WTC11 (cell line): ENCODE measurements at regions not wholly inside any gene's neighbourhood (a gene's known extent, or its start where the extent isn't known, plus 50 kb on each side); places are given as distances from the start of the nearest gene placed in this dataset.

Source experiments
- ATAC-seq: fragments of 200-7000 bp; cut with Tn5 transposase; 2 replicates; pipeline ENCODE4 v1.10.0; 2021; ENCODE audit warnings: mild to moderate bottlenecking, moderate library complexity
- CTCF ChIA-PET: fragments of 300-600 bp; sonication (Branson Sonifier 250); formaldehyde crosslinking; loops from one replicate; lab custom pipeline; 2021; ENCODE audit warnings: antibody characterized with exemption; lab: Charles Lee
- POLR2A ChIA-PET: fragments of 350-600 bp; sonication (Branson Sonifier 250); formaldehyde crosslinking; loops from one replicate; lab custom pipeline; 2021; ENCODE audit warnings: antibody characterized with exemption; lab: Charles Lee
- DNase-seq: peaks from one replicate; pipeline ENCODE4 v3.0.0; 2021; ENCODE audit warnings: low spot score
- H3K27ac Mint-ChIP-seq: 2 replicates; pipeline ENCODE4 v1.8.0; 2021; ENCODE audit warnings: mixed read lengths
- H3K27me3 Mint-ChIP-seq: 2 replicates; pipeline ENCODE4 v1.8.0; 2021; ENCODE audit warnings: low read depth, mild to moderate bottlenecking, moderate library complexity, mixed read lengths
- H3K36me3 Mint-ChIP-seq: 2 replicates; pipeline ENCODE4 v1.8.0; 2021; ENCODE audit warnings: mixed read lengths
- H3K4me1 Mint-ChIP-seq: 2 replicates; pipeline ENCODE4 v1.8.0; 2022; ENCODE audit warnings: mixed read lengths
- H3K4me3 Mint-ChIP-seq: 2 replicates; pipeline ENCODE4 v1.8.0; 2021; ENCODE audit warnings: mild to moderate bottlenecking, moderate library complexity, mixed read lengths
- H3K9me3 Mint-ChIP-seq: 2 replicates; pipeline ENCODE4 v1.8.0; 2021; ENCODE audit warnings: mixed read lengths
- FOXP1 ChIP-seq: sonication (generic); formaldehyde crosslinking; IDR thresholded peaks from 2 replicates; pipeline ENCODE4 v1.8.0; 2022; ENCODE audit warnings: missing genetic modification reagents, mild to moderate bottlenecking, moderate library complexity, borderline replicate concordance
- IRF2 ChIP-seq: sonication (generic); formaldehyde crosslinking; IDR thresholded peaks from 2 replicates; pipeline ENCODE4 v1.8.0; 2022; ENCODE audit warnings: low read depth, missing genetic modification reagents, borderline replicate concordance
- NR3C1 ChIP-seq: sonication (generic); formaldehyde crosslinking; conservative IDR thresholded peaks from 2 replicates; pipeline ENCODE4 v1.8.1; 2023; ENCODE audit warnings: low read depth, mild to moderate bottlenecking, missing genetic modification reagents
- RORB ChIP-seq: fragments of 250-450 bp; sonication (Bioruptor Pico); IDR thresholded peaks from 2 replicates; pipeline ENCODE4 v1.9.0; 2021; ENCODE audit warnings: mild to moderate bottlenecking
- SOX15 ChIP-seq: fragments of 250-450 bp; sonication (Bioruptor Pico); IDR thresholded peaks from 2 replicates; pipeline ENCODE4 v1.9.0; 2021; ENCODE audit warnings: mild to moderate bottlenecking
- ZNF138 ChIP-seq: sonication (generic); formaldehyde crosslinking; conservative IDR thresholded peaks from 2 replicates; pipeline ENCODE4 v1.8.1; 2022; ENCODE audit warnings: mild to moderate bottlenecking, moderate library complexity, missing genetic modification reagents
- TF ChIP-seq, protein P1 (sequence below): sonication (generic); formaldehyde crosslinking; IDR thresholded peaks from 2 replicates; pipeline ENCODE4 v1.8.1; 2023; ENCODE audit warnings: mild to moderate bottlenecking, missing genetic modification reagents
- TF ChIP-seq, protein P2 (sequence below): sonication (generic); formaldehyde crosslinking; IDR thresholded peaks from 2 replicates; pipeline ENCODE4 v1.8.0; 2023; ENCODE audit warnings: missing genetic modification reagents
- TF ChIP-seq, protein P3 (sequence below): sonication (generic); formaldehyde crosslinking; IDR thresholded peaks from 2 replicates; pipeline ENCODE4 v1.8.0; 2023; ENCODE audit warnings: missing genetic modification reagents, mild to moderate bottlenecking, borderline replicate concordance
- TF ChIP-seq, protein P4 (sequence below): fragments of 250-450 bp; sonication (Bioruptor Pico); IDR thresholded peaks from 2 replicates; pipeline ENCODE4 v1.8.0; 2021; ENCODE audit warnings: mild to moderate bottlenecking
- TF ChIP-seq, protein P5 (sequence below): sonication (generic); formaldehyde crosslinking; IDR thresholded peaks from 2 replicates; pipeline ENCODE4 v1.8.1; 2023; ENCODE audit warnings: mild to moderate bottlenecking, missing genetic modification reagents, borderline replicate concordance
- TF ChIP-seq, protein P6 (sequence below): fragments of 250-450 bp; sonication (Bioruptor Pico); IDR thresholded peaks from 2 replicates; pipeline ENCODE4 v1.9.0; 2021; ENCODE audit warnings: mild to moderate bottlenecking

DNA sequence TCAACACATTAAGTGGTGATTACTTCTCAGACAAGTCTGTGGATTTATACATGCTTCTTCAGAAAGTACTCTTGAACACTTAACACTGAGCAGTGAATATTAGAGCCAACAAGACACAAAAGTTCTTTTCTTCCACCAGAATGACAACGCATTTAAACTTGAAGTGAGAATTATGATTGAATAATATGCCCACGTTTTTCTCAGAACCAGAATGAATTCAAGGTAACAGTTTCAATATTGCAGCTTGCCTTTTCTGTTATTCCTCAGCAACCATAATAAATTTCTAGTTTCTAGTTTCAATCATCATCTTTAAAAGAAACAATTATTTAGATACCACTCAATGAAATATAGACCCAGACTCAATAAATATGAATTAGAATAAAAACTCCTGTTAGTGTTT is 547.0 kb downstream of the NUP35 start:
- POLR2A ChIA-PET = no interaction called here
- no peaks in the 10 kb centered on the region for H3K36me3 Mint-ChIP-seq
- no peak for TF ChIP-seq FOXP1 (CRISPR knock-in tag)
- no peak for TF ChIP-seq NR3C1 (CRISPR knock-in tag)
- TF ChIP-seq ZNF138 (CRISPR knock-in tag) = no peak
- TF ChIP-seq, protein P1, sequence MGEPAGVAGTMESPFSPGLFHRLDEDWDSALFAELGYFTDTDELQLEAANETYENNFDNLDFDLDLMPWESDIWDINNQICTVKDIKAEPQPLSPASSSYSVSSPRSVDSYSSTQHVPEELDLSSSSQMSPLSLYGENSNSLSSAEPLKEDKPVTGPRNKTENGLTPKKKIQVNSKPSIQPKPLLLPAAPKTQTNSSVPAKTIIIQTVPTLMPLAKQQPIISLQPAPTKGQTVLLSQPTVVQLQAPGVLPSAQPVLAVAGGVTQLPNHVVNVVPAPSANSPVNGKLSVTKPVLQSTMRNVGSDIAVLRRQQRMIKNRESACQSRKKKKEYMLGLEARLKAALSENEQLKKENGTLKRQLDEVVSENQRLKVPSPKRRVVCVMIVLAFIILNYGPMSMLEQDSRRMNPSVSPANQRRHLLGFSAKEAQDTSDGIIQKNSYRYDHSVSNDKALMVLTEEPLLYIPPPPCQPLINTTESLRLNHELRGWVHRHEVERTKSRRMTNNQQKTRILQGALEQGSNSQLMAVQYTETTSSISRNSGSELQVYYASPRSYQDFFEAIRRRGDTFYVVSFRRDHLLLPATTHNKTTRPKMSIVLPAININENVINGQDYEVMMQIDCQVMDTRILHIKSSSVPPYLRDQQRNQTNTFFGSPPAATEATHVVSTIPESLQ (CRISPR knock-in tag) = no peak
- no peak for TF ChIP-seq SOX15 (CRISPR knock-in tag)
- TF ChIP-seq, protein P2, sequence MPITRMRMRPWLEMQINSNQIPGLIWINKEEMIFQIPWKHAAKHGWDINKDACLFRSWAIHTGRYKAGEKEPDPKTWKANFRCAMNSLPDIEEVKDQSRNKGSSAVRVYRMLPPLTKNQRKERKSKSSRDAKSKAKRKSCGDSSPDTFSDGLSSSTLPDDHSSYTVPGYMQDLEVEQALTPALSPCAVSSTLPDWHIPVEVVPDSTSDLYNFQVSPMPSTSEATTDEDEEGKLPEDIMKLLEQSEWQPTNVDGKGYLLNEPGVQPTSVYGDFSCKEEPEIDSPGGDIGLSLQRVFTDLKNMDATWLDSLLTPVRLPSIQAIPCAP (CRISPR knock-in tag) = no peak
- TF ChIP-seq RORB (CRISPR knock-in tag) = no peak
- TF ChIP-seq IRF2 (CRISPR knock-in tag) = no peak
- TF ChIP-seq, protein P3, sequence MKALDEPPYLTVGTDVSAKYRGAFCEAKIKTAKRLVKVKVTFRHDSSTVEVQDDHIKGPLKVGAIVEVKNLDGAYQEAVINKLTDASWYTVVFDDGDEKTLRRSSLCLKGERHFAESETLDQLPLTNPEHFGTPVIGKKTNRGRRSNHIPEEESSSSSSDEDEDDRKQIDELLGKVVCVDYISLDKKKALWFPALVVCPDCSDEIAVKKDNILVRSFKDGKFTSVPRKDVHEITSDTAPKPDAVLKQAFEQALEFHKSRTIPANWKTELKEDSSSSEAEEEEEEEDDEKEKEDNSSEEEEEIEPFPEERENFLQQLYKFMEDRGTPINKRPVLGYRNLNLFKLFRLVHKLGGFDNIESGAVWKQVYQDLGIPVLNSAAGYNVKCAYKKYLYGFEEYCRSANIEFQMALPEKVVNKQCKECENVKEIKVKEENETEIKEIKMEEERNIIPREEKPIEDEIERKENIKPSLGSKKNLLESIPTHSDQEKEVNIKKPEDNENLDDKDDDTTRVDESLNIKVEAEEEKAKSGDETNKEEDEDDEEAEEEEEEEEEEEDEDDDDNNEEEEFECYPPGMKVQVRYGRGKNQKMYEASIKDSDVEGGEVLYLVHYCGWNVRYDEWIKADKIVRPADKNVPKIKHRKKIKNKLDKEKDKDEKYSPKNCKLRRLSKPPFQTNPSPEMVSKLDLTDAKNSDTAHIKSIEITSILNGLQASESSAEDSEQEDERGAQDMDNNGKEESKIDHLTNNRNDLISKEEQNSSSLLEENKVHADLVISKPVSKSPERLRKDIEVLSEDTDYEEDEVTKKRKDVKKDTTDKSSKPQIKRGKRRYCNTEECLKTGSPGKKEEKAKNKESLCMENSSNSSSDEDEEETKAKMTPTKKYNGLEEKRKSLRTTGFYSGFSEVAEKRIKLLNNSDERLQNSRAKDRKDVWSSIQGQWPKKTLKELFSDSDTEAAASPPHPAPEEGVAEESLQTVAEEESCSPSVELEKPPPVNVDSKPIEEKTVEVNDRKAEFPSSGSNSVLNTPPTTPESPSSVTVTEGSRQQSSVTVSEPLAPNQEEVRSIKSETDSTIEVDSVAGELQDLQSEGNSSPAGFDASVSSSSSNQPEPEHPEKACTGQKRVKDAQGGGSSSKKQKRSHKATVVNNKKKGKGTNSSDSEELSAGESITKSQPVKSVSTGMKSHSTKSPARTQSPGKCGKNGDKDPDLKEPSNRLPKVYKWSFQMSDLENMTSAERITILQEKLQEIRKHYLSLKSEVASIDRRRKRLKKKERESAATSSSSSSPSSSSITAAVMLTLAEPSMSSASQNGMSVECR = no peak
- TF ChIP-seq, protein P4, sequence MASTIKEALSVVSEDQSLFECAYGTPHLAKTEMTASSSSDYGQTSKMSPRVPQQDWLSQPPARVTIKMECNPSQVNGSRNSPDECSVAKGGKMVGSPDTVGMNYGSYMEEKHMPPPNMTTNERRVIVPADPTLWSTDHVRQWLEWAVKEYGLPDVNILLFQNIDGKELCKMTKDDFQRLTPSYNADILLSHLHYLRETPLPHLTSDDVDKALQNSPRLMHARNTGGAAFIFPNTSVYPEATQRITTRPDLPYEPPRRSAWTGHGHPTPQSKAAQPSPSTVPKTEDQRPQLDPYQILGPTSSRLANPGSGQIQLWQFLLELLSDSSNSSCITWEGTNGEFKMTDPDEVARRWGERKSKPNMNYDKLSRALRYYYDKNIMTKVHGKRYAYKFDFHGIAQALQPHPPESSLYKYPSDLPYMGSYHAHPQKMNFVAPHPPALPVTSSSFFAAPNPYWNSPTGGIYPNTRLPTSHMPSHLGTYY (CRISPR knock-in tag) = no peak
- TF ChIP-seq, protein P5, sequence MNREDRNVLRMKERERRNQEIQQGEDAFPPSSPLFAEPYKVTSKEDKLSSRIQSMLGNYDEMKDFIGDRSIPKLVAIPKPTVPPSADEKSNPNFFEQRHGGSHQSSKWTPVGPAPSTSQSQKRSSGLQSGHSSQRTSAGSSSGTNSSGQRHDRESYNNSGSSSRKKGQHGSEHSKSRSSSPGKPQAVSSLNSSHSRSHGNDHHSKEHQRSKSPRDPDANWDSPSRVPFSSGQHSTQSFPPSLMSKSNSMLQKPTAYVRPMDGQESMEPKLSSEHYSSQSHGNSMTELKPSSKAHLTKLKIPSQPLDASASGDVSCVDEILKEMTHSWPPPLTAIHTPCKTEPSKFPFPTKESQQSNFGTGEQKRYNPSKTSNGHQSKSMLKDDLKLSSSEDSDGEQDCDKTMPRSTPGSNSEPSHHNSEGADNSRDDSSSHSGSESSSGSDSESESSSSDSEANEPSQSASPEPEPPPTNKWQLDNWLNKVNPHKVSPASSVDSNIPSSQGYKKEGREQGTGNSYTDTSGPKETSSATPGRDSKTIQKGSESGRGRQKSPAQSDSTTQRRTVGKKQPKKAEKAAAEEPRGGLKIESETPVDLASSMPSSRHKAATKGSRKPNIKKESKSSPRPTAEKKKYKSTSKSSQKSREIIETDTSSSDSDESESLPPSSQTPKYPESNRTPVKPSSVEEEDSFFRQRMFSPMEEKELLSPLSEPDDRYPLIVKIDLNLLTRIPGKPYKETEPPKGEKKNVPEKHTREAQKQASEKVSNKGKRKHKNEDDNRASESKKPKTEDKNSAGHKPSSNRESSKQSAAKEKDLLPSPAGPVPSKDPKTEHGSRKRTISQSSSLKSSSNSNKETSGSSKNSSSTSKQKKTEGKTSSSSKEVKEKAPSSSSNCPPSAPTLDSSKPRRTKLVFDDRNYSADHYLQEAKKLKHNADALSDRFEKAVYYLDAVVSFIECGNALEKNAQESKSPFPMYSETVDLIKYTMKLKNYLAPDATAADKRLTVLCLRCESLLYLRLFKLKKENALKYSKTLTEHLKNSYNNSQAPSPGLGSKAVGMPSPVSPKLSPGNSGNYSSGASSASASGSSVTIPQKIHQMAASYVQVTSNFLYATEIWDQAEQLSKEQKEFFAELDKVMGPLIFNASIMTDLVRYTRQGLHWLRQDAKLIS (CRISPR knock-in tag) = no peak
- peaks cover 28% of the 10 kb centered on the region for H3K27me3 Mint-ChIP-seq
- H3K4me1 Mint-ChIP-seq = peaks cover 10% of the 10 kb centered on the region
- H3K9me3 Mint-ChIP-seq = no peaks in the 10 kb centered on the region
- CTCF ChIA-PET = no interaction called here
- H3K27ac Mint-ChIP-seq = no peak overlapping the region
- ATAC-seq (no peak), DNase-seq (no peak)
- no peak overlapping the region for H3K4me3 Mint-ChIP-seq

DNA sequence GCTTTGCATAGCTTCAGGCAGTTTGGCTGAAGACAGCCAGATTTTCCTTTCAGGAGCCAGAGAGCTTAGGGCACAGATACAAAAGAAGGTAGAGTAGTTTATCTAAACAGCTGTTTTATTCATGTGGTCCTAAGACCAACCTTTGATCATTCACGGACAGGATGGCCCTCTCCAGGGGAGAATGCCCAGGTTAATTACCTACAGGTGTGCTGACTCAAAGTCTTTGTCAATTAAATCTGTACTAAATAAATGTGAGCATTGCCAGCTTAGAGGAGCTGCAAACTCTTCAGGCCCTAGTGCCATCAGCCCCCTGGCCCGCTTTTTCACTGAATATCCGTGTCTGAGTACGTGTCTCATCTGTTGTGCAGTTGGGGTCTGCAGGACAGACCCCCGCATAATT is 554.7 kb downstream of the NUP35 start:
- ChIA-PET POLR2A (no interaction called here), CTCF (no interaction called here)
- H3K27me3 Mint-ChIP-seq = peaks cover 85% of the 10 kb centered on the region
- H3K27ac Mint-ChIP-seq = no peak overlapping the region
- TF ChIP-seq, protein P6, sequence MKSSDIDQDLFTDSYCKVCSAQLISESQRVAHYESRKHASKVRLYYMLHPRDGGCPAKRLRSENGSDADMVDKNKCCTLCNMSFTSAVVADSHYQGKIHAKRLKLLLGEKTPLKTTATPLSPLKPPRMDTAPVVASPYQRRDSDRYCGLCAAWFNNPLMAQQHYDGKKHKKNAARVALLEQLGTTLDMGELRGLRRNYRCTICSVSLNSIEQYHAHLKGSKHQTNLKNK (CRISPR knock-in tag) = no peak
- TF ChIP-seq, protein P5 (CRISPR knock-in tag) = 0 out of 2 replicates have a peak, but pooled peaks have one; percentile 76
- ATAC-seq = peak; percentile 99
- H3K4me3 Mint-ChIP-seq = no peak overlapping the region
- H3K36me3 Mint-ChIP-seq = peaks cover 10% of the 10 kb centered on the region
- H3K4me1 Mint-ChIP-seq = peaks cover 19% of the 10 kb centered on the region
- DNase-seq = peak; percentile 28
- H3K9me3 Mint-ChIP-seq = peaks cover 11% of the 10 kb centered on the region
